GM19351 (cell line): ENCODE measurements at regions not wholly inside any gene's neighbourhood (a gene's known extent, or its start where the extent isn't known, plus 50 kb on each side); places are given as distances from the start of the nearest gene placed in this dataset.
"Not testable (repeated sequence)": the region's sequence is repeated elsewhere in the genome, so short reads cannot be mapped to it uniquely, and the experiment has no call there.

ENCODE experiments used
- ATAC-seq: cut with Tn5 transposase; IDR thresholded peaks from one replicate; pipeline ENCODE4 v1.9.1; 2021; ENCODE audit warnings: mild to moderate bottlenecking, moderate library complexity; ENCODE audit not compliant: unreplicated experiment

DNA sequence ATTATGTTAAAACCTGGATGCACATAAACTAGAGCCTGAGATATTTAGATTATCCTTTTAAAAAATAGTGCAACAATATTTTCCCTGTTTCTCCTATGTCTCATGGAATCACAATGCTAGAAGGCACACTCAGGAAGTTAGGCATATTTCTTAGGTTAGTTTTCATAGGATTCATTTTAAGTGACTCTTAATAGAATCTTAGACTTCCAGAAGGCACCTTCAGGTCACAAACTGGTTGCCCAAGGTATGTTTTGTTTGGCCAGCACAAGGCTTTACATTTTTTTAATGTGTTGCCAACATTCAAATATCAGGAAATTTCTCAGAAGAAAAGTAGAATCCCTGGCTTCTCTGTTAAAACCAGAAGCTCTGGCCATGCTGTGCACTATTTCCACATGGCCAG, 129.3 kb downstream of the LNPK start:
- no peak for ATAC-seq

DNA sequence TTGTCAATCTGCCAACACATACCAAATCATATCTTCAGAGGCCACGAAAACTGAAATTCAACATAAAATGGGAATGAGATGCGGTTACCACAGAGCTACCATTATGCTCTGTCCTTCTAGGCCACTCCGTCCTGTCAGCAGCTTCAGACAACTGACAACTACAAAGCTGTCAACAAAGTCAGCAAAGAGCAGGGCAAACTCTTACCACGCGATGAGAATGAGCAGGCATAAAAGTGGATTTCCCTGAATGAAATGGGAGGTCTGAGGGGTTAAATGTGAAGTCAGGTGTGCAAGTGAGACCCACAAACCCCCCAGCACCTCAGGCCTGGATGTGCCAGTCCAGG, 130.1 kb downstream of the LNPK start:
- ATAC-seq: no peak

DNA sequence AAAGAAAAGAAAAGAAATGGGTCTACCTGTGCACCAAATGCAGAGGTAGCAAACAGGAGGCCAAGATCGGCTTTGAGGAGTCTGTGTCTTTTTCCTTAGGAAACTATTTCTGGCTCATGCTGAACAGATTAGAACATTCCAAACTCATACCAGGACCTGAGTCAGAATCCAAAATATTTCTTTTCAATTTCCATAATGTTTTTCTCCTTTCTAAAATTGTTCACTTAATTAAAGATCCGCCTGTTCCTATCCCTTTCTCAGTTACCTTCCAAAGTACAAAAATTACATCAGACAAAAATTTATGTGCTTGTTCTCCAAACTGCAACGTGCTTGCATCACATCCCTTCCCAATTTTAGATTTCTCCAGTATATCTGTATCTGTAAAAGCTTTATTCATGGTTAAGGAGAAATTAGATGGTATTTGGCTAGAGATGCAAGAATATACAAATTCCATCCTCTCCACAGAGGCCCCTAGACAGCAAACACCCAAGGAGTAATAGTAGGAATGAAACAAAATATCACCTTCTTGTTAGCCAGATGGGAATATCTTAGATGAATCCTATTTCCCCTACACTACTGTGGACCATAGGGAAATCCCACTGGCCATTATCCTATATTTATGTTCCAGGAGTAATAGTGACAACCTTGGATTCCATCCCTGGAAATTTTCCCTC, 130.6 kb downstream of the LNPK start:
- no peak for ATAC-seq

DNA sequence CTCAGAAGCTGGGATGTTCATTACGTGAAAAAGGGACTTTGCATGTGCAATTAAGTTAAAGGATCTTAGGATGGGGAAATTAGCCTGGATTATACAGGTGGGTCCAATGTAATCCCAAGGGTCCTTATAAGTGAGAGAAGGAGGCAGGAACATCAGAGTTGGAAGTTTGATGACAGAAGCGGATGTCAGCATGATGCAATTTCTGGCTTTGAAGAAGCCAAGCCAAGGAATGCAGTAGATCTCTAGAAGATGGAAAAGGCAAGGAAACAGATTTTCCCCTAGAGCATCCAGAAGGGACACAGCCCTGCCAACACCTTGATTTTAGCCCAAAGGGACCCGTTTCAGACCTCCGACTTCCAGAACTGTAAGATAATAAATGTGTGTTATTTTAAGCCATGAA, 136.4 kb downstream of the LNPK start:
- ATAC-seq: no peak

DNA sequence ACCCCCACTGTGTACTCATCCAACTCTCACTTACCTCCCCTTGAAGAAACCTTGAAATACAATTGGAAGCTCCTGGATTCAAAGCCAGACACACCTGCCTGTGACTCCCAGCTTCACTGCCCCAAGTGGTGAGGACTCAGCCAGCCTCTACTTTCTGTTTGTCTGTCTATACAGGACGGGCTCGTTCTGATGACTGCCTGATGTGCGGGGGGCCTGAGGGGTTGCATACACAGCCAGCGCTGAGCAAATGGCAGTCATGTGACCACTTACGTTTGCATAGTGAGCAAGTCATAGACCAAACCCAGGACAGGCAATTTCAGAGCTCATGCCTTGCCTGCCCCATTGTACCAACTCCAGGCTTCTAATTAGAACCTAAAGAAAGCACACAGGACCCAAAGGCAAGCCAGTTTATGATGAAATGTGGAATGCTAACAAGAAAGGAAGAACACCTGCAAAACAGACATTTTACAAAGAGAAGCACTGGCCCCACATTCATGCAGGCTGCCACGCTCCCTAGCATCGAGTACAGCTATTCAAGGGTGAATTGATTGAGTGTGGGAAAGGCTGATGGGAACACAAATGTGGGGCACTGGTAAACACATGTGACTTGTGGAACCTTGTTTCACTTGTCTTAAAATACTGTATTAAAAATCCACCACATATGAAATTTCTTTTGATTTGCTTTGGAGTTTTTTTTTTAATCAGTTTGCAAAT, 137.8 kb downstream of the LNPK start:
- no peak for ATAC-seq

DNA sequence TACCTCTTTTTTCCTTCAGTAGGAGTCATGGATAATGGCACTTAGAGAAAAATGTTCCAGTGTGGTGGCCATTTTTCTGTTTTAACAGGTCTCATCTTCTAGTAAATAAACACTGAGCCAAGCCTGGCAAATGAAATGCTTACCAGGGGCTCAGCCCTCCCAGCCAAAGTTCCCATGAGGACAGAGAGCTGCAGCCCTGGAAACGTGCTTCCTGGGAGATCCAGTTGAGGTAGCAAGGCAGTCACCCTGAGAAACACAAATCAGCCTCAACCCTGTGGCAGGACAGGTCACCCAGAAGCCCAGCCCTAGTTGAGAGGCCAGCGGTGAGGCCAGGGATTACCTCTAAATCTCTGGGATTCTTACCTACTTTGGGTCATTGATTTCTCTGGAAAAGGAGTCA, 140.1 kb downstream of the LNPK start:
- no peak for ATAC-seq

DNA sequence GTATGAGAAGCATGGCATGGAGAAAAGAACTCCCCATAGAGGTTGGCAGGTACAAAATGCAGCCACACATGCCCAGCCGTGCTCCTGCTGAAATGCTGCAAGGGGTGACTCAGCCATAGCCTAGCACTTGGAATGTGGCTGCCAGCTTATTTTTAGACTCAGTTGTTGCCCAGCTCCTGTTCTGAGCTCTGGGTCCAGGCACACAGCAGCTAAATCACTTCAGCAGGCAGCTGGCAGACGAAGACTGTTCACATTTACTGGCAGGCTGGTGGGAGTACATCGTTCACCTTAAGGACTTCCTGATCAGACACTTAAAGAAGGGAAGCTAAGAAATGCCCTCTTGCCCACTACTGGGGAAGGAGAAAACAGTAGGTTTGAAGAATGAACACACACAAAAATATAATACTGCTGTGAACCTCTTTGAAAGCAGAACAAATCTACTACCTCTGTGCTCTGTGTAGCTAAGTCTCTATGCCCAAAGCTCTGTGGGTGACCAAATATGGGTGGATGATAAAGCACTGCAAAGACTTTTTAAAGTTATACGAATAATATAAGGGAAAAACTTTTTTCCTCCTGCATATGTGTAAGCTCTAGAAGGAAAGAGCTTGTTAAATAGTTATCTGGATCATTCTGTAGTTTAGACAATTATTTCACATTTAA, 146.1 kb downstream of the LNPK start:
- no peak for ATAC-seq

DNA sequence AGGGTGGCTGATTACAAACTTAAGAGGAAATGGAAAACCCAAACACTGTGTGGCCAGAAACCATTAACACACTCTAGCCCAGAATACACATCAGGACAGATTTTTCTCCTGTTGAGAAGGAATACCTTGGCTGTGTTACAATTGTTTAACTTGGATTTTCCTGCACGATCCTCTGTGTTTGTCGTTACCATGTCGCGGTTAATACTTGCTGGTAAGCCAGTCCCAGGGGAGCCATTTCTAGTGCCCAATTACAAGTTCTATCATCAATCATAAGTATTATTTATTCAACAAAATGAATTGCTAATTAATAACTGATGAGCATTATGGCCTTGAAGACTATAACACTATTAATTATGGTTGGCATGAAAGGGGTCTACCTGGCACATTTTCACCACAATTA, 146.8 kb downstream of the LNPK start:
- no peak for ATAC-seq

DNA sequence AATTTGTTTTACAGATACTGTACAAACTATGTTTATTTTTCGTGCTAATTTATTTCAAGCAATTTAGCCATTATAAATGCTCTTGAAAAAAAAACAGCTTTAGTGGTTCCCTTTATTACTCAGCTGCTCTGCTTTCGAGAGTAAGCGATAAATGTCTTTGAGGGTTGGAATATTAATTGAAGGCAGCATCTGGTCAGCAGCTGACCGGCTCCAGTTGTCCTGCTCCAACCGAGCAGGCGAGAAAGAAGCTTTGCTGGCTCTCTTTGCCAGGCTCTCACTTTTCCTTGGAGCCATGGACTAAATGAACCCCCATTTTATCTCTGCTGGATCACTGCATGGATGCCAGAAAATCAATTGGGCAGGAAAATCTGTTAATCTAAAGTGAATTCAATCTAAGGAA, 147.4 kb downstream of the LNPK start:
- no peak for ATAC-seq

DNA sequence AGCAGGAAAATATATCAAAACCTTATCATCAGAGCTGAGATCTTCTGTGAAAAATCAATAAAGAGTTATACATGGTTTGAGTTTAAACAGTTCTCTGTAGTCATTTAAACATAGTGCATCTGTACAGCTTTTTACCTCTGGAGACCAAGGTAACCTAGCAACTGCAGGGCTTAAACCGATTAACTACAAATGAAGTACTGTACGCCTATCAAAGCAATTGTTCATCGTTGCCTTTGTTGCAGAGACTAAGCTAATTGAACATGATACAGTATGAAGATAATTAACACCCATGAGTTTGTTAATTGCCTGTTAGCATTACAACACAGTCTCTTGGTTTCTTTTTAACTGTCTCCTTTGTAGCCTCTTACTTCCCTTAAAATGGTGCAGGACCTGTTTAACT, 147.9 kb downstream of the LNPK start:
- ATAC-seq: no peak

DNA sequence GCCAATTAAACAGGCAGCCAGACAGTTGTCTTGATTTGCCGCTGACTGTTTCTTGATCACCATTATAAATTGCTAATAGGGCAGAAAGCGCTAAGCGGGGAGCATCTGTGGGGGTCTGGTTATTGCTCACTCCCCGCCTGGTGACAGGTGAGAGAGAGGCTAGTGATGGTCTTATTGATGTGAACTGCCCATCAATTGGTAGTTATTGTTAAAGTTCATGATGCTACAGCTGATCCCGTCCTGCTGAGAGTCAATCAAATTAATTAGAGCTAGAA, 148.5 kb downstream of the LNPK start:
- no peak for ATAC-seq

DNA sequence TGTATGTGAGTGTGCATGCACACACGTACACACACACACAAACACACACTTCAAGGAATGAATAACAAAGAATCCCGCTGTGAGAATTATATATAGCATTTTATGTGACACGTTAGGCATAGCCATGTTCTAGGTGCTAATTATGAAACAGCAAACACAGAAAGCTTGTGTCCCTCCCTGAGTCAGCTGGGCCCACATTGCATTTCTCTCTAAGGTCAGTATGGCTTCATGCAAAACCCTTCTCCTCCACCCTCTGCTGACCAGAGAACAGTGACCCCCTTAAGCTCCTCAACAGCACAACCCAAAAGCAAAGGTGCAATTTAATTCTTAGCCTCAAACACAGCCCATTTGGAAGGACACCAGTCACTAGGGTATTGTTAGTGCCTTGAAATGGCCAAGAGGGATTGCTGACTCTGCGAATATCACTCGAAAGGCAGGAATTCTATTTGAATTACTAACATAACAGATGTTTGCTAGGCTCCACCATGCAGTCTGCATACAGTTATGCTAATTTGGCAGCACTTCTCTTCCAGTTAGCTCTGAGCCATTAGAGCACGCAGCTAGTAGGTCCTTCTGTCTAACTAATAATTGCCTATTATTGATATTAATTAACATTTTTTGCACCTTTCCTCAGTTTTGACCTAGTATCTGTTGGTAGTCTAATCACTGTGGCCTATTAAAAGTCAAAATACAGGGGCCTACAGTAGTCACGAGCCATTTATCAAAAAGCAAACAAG, 149.0 kb downstream of the LNPK start:
- no peak for ATAC-seq

DNA sequence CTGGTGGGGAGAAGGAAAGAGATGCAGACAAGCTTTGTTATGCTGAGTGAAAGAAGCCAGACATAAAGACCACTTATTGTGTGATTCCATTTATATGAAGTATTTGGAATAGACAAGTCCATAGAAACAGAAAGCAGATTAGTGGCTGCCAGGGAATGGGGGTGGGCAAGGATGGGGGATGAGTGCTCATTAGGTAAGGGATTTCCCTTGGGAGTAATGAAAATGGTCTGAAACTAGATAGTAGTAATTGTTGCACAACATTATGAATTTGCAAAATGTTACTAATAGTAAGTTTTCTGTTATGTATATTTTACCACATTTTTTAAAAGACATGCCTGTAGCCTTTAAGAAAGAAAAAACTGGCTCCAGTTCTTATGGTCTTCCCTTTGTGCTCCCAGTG, 154.9 kb downstream of the LNPK start:
- no peak for ATAC-seq

DNA sequence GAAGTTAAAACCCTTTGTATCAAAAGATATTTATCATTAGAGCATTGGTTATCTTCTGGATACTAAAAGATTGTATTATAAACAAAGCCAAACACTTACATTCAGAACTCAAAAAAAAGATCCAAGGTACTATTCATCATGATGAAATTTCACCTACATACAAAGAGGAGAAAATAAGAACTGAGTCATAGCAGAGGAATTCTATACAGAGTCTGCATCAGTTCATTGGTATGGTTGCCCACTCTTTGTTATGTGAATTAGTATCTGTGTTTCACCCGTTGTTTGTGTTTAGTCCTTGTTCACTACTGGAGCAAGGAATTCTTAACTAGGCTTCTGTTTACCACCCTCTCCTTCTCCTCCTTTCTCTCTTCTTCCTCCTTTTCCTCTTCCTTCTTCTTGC, 157.9 kb downstream of the LNPK start:
- ATAC-seq: no peak

DNA sequence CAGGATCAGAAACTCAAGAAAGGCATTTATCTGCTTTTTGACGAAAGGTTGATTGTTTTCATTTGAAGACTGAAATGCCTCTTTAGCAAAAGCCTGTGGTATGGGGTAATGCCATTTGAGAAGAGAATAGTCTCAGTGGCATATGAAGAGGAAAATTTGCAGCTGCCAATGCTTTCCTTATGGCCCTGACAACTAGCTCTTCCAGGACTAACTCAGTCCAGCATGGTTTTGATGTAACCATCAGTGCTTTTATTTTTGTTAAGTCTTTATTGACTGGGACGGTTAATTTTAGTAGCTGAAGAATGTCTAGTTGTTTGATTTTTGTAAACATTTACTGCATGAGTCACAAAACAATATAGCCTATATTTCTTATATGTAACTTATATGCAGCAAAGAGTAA, 158.4 kb downstream of the LNPK start:
- no peak for ATAC-seq

DNA sequence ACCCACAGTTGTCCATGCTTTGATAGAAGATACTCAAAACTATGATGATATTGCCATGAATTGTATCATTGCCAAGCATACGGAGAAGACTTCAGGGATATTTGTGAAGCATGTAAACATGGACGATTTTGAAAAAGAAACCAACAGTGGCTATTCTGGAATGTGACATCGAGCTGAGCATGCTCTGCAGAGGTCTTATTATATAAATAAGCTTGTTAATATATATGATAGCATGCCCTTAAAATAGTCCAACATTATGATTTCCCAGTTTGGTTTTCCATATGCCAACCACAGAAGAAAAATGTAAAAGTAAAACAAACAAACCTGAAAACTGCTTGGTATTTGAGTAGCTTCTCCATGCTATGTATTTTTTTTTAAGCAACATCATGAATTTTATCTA, 159.1 kb downstream of the LNPK start:
- no peak for ATAC-seq

DNA sequence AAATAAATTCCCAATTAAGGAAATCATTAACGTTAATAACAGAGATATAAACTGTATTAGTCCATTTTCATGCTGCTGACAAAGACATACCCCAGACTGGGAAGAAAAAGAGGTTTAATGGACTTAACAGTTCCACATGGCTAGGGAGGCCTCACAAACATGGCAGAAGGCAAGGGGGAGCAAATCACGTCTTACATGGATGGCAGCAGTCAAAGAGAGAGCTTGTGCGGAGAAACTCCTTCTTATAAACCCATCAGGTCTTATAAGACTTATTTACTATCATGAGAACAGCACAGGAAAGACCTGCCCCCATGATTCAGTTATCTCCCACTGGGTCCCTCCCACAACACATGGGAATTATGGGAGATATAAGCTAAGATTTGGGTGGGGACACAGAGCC, 161.3 kb downstream of the LNPK start:
- ATAC-seq: not testable (repeated sequence)

DNA sequence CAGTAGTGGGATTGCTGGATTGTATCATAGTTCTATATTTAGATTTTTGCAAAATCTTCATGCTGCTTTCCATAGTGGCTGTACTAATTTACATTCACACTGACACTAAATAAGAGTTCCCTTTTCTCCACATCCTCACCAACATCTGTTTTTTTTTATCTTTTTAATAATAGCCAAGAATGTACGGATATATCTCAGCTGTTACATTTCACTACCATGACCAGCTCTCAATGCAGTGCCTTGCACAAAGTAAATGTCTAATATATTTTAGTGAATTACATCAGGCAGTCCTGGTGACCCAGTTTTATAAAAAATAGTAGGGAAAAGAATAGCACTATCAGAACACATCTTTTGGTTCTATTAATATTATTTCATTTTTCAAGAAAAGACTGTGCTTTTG, 161.8 kb downstream of the LNPK start:
- no peak for ATAC-seq

DNA sequence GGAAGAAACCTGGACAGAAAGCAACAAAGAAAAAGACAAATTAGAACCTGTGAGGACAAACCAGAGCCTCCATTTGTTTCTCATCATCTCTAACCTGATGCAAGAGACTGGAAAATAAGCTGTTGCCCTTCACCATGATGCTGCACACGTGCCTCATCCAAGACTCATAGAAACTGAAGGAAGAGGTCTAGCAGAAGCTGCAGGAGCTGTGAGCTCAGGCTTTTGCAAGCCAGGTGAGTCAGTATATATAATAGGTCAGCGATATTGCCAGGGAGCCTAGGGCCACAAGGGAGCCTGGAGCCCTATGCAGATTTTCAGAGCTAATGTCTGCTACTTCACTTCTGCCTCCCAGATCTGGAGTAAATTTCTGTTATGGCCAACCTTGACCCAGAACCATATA, 163.1 kb downstream of the LNPK start:
- no peak for ATAC-seq

DNA sequence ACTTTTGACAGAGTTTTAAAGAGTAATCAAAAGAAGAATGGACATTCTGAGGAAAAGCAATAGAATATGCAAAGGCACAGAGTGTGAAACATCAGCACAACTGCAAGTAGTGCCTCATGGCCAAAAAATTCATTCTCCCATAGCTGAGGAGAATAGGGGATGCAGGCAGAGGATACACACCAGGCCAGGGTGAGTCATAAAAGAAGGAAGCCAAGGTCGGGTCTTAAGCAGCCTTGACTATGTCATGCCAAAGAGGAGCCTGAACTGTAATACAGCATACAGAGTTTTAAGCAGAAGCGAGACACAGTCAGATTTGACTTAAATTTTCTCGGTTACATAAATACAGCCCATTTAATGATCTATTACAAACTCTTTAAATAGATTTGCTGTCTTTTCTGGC, 165.0 kb downstream of the LNPK start:
- no peak for ATAC-seq

DNA sequence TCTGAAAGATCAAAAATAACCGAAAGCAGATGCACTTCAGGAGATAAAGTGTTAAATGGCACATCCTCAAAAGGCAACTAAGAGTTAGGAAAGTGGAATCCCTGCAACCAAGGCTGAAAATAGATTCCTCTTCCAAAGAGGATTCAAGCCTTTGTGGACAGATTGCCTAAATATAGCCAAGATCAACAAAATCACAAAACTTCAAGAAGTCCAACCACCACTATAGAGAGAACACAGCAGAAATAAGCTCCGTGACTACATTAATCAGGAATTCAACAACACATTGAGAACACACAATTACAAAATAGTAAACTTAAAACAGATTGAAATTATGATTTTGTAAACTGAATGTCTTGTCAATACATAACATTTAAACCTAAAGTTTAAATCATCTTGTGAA, 165.7 kb downstream of the LNPK start:
- ATAC-seq: no peak

DNA sequence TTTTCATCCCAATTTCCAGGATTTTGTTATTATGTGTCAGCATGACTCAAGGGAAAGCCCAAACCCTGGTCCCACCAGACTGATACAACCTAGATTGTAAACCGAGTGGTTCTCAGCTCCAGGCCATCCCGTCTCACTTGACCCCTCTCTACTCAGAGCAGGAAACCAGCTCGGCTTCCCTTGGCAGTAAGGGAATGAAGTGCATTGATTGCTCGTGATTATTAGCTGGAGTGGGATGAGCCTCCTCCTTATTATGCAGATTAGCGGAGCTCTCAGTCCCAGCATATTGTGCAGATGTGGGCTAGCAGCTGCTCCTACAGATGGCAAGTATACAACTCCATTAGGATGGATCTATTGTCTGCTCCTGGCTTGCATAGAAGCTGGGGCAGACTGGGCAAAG, 167.6 kb downstream of the LNPK start:
- no peak for ATAC-seq
